ENCODE measurements at regions not wholly inside any gene's neighbourhood (a gene's known extent, or its start where the extent isn't known, plus 50 kb on each side); places are given as distances from the start of the nearest gene placed in this dataset.

GRCh38 chr21:27244776-27245175 lies 277.9 kb upstream of the ADAMTS5 start:
- no peak for TF ChIP-seq POLR2A (IDR thresholded peaks at IDR 0.05; ENCODE audit: low read length)
- no peak for TF ChIP-seq GATA1 (IDR thresholded peaks at IDR 0.05; ENCODE audit: low read depth, low read length)
